Activated CD8-positive, alpha-beta T cell treated with anti-CD3 and anti-CD28 coated beads for 36 hours (primary cell): ENCODE measurements at regions not wholly inside any gene's neighbourhood (a gene's known extent, or its start where the extent isn't known, plus 50 kb on each side); places are given as distances from the start of the nearest gene placed in this dataset.

Experiments used
- ATAC-seq: fragments of 200-7000 bp; cut with Tn5 transposase; one replicate; pipeline ENCODE4 v1.10.0; 2021; ENCODE audit warnings: mild to moderate bottlenecking, moderate library complexity
- CTCF ChIA-PET: fragments of 350-600 bp; sonication (Branson Sonifier 250); formaldehyde crosslinking; loops from one replicate; lab custom pipeline; 2021; ENCODE audit warnings: antibody characterized with exemption; lab: Charles Lee
- POLR2A ChIA-PET: fragments of 350-600 bp; sonication (Branson Sonifier 250); formaldehyde crosslinking; loops from one replicate; lab custom pipeline; 2021; ENCODE audit warnings: antibody characterized with exemption; lab: Charles Lee
- DNase-seq: peaks from one replicate; pipeline ENCODE4 v3.0.0-alpha.2; 2020
- H3K27ac Mint-ChIP-seq: one replicate; pipeline ENCODE4 v1.8.0; 2021; ENCODE audit warnings: mild to moderate bottlenecking, mixed read lengths
- H3K27me3 Mint-ChIP-seq: one replicate; pipeline ENCODE4 v1.8.0; 2021; ENCODE audit warnings: mixed read lengths
- H3K36me3 Mint-ChIP-seq: one replicate; pipeline ENCODE4 v1.8.0; 2021; ENCODE audit warnings: low read depth, mixed read lengths
- H3K4me1 Mint-ChIP-seq: one replicate; pipeline ENCODE4 v1.8.0; 2021; ENCODE audit warnings: low read depth, mixed read lengths
- H3K4me3 Mint-ChIP-seq: one replicate; pipeline ENCODE4 v1.8.0; 2021; ENCODE audit warnings: mild to moderate bottlenecking, moderate library complexity, mixed read lengths
- H3K9me3 Mint-ChIP-seq: one replicate; pipeline ENCODE4 v1.8.0; 2021; ENCODE audit warnings: mixed read lengths
- intact Hi-C: fragments of 100-400 bp; cut with micrococcal nuclease; formaldehyde crosslinking; loops from one replicate; pipeline ENCODE4 v1.10.0; 2022
- TF ChIP-seq, protein P1 (sequence below): fragments of 200-600 bp; IDR thresholded peaks from one replicate; pipeline ENCODE4 v1.8.0; 2022; ENCODE audit warnings: antibody characterized with exemption, mild to moderate bottlenecking

- TF ChIP-seq, protein P1, sequence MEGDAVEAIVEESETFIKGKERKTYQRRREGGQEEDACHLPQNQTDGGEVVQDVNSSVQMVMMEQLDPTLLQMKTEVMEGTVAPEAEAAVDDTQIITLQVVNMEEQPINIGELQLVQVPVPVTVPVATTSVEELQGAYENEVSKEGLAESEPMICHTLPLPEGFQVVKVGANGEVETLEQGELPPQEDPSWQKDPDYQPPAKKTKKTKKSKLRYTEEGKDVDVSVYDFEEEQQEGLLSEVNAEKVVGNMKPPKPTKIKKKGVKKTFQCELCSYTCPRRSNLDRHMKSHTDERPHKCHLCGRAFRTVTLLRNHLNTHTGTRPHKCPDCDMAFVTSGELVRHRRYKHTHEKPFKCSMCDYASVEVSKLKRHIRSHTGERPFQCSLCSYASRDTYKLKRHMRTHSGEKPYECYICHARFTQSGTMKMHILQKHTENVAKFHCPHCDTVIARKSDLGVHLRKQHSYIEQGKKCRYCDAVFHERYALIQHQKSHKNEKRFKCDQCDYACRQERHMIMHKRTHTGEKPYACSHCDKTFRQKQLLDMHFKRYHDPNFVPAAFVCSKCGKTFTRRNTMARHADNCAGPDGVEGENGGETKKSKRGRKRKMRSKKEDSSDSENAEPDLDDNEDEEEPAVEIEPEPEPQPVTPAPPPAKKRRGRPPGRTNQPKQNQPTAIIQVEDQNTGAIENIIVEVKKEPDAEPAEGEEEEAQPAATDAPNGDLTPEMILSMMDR = no peak
- DNase-seq (no peak), ATAC-seq (no peak)
- POLR2A ChIA-PET = no interaction called here
- Mint-ChIP-seq H3K27me3 (no peaks in the 10 kb centered on the region), H3K4me1 (no peaks in the 10 kb centered on the region), H3K27ac (no peak overlapping the region), H3K4me3 (no peak overlapping the region), H3K36me3 (no peaks in the 10 kb centered on the region), H3K9me3 (peaks cover 3% of the 10 kb centered on the region)
- CTCF ChIA-PET = no interaction called here
- intact Hi-C loops = no loop called here
These were observed 344.6 kb upstream of the EDIL3 start for GRCh38 chr5:84729326-84729725.

- no peak for DNase-seq
- H3K27me3 Mint-ChIP-seq = no peaks in the 10 kb centered on the region
- intact Hi-C loops = no loop called here
- no peak overlapping the region for H3K27ac Mint-ChIP-seq
- H3K4me1 Mint-ChIP-seq = no peaks in the 10 kb centered on the region
- ChIA-PET CTCF (no interaction called here), POLR2A (no interaction called here)
- no peaks in the 10 kb centered on the region for H3K36me3 Mint-ChIP-seq
- H3K4me3 Mint-ChIP-seq = no peak overlapping the region
- TF ChIP-seq, protein P1 = no peak
- ATAC-seq = no peak
- H3K9me3 Mint-ChIP-seq = peaks cover 3% of the 10 kb centered on the region
These were observed 343.0 kb upstream of the EDIL3 start for GRCh38 chr5:84727708-84728107.

DNA sequence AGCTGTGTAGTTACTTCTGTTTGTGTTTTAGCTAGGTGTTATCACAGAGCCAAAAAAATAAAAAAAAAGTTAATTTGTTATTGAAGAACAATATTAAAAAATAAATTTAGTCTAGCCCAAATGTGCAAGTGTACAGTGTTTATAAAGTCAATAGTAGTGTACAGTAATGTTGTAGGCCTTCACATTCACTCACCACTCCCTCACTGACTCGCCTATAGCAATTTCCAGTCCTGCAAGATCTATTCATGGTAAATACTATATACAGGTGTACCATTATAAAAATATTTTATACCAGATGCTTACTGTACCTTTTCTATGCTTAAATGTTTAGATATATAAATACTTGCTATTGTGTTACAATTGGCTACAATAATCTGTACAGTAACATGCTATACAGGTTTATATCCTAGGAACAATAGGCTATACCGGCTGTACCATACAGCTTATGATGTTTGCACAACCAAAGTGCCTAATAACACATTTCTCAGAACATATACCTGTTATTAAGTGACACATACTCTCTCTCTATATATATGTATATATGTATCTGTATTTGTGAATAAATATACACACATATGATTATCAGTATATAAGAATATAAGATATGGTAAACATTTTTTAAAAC is 341.4 kb upstream of the EDIL3 start:
- intact Hi-C loops = no loop called here
- DNase-seq (no peak), ATAC-seq (no peak)
- Mint-ChIP-seq H3K4me1 (no peaks in the 10 kb centered on the region), H3K27ac (no peak overlapping the region), H3K36me3 (no peaks in the 10 kb centered on the region), H3K27me3 (no peaks in the 10 kb centered on the region), H3K4me3 (no peak overlapping the region), H3K9me3 (no peaks in the 10 kb centered on the region)
- TF ChIP-seq, protein P1 = no peak
- ChIA-PET CTCF (no interaction called here), POLR2A (no interaction called here)

DNA sequence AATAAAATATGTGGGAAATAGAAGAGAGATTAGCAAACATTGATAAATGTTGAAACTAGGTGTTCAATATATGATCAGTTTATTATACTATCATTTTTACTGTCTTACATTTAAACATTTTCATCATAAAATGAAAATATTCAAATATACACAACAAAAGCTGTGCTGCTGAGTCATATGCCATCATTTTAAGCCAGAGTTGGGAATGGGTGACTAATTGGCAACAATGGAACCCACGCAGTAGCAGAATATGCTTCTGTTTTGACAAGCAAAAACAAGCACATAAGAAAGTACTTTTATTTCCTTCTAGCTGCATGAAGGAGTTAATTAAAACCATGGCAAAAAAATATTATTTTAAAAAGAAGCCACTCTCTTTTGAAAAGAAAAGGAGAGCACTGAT is 340.0 kb upstream of the EDIL3 start:
- ChIA-PET POLR2A (no interaction called here), CTCF (no interaction called here)
- ATAC-seq (no peak), DNase-seq (no peak)
- intact Hi-C loops = no loop called here
- no peaks in the 10 kb centered on the region for H3K27me3 Mint-ChIP-seq
- no peak overlapping the region for H3K27ac Mint-ChIP-seq
- no peaks in the 10 kb centered on the region for H3K36me3 Mint-ChIP-seq
- no peak overlapping the region for H3K4me3 Mint-ChIP-seq
- no peaks in the 10 kb centered on the region for H3K4me1 Mint-ChIP-seq
- TF ChIP-seq, protein P1 = no peak
- peaks cover 3% of the 10 kb centered on the region for H3K9me3 Mint-ChIP-seq

DNA sequence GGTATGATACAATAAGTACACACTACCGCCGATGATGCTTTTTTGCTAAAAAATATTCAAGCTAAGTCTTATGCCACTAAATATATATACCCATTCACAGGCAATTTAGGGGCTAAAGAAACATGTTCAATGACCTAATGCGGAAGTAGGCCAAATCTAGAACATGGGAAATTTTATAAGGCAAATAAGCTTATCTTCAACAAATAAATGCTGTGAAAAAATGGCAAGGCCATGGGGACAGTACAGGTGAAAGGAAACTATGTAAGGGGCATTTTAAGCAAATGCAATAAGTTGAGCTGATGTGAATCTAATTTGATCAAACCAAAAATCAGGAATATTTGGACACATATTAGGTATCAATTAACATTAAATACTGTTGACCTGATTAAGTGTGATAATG is 339.5 kb upstream of the EDIL3 start:
- intact Hi-C loops = no loop called here
- Mint-ChIP-seq H3K36me3 (no peaks in the 10 kb centered on the region), H3K4me1 (no peaks in the 10 kb centered on the region), H3K27ac (no peak overlapping the region), H3K27me3 (no peaks in the 10 kb centered on the region), H3K9me3 (peaks cover 3% of the 10 kb centered on the region), H3K4me3 (no peak overlapping the region)
- POLR2A ChIA-PET = no interaction called here
- CTCF ChIA-PET = no interaction called here
- TF ChIP-seq, protein P1 = no peak
- ATAC-seq (no peak), DNase-seq (no peak)
